ENCODE measurements at regions not wholly inside any gene's neighbourhood (a gene's known extent, or its start where the extent isn't known, plus 50 kb on each side); places are given as distances from the start of the nearest gene placed in this dataset.

GRCh38 chr14:100439781-100440180, 116.6 kb downstream of the SLC25A47 start:
- TF ChIP-seq, protein P1, sequence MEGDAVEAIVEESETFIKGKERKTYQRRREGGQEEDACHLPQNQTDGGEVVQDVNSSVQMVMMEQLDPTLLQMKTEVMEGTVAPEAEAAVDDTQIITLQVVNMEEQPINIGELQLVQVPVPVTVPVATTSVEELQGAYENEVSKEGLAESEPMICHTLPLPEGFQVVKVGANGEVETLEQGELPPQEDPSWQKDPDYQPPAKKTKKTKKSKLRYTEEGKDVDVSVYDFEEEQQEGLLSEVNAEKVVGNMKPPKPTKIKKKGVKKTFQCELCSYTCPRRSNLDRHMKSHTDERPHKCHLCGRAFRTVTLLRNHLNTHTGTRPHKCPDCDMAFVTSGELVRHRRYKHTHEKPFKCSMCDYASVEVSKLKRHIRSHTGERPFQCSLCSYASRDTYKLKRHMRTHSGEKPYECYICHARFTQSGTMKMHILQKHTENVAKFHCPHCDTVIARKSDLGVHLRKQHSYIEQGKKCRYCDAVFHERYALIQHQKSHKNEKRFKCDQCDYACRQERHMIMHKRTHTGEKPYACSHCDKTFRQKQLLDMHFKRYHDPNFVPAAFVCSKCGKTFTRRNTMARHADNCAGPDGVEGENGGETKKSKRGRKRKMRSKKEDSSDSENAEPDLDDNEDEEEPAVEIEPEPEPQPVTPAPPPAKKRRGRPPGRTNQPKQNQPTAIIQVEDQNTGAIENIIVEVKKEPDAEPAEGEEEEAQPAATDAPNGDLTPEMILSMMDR (IDR thresholded peaks at IDR 0.05; ENCODE audit: low read depth, low read length), result no peak
- no peak for TF ChIP-seq POLR2A (IDR thresholded peaks at IDR 0.05; ENCODE audit: extremely low read depth, insufficient read length)
- TF ChIP-seq, protein P2, sequence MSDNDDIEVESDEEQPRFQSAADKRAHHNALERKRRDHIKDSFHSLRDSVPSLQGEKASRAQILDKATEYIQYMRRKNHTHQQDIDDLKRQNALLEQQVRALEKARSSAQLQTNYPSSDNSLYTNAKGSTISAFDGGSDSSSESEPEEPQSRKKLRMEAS (IDR thresholded peaks at IDR 0.05; ENCODE audit: low read depth, low read length), result no peak
